Activated CD4-positive, alpha-beta memory T cell treated with anti-CD3 and anti-CD28 coated beads for 36 hours (primary cell): ENCODE measurements at regions not wholly inside any gene's neighbourhood (a gene's known extent, or its start where the extent isn't known, plus 50 kb on each side); places are given as distances from the start of the nearest gene placed in this dataset.

ENCODE experiments used
- CTCF ChIA-PET: fragments of 350-600 bp; sonication (Branson Sonifier 250); formaldehyde crosslinking; loops from one replicate; lab custom pipeline; 2021; ENCODE audit warnings: antibody characterized with exemption, inconsistent platforms; lab: Charles Lee
- POLR2A ChIA-PET: fragments of 350-600 bp; sonication (Branson Sonifier 250); formaldehyde crosslinking; loops from one replicate; lab custom pipeline; 2021; ENCODE audit warnings: antibody characterized with exemption; lab: Charles Lee
- DNase-seq: peaks from one replicate; pipeline ENCODE4 v3.0.0-alpha.2; 2020
- H3K27ac Mint-ChIP-seq: one replicate; pipeline ENCODE4 v1.8.0; 2021; ENCODE audit warnings: mixed read lengths
- H3K27me3 Mint-ChIP-seq: one replicate; pipeline ENCODE4 v1.8.0; 2021; ENCODE audit warnings: mixed read lengths
- H3K36me3 Mint-ChIP-seq: one replicate; pipeline ENCODE4 v1.8.0; 2021; ENCODE audit warnings: mixed read lengths
- H3K4me1 Mint-ChIP-seq: one replicate; pipeline ENCODE4 v1.8.0; 2021; ENCODE audit warnings: low read depth, mixed read lengths
- H3K4me3 Mint-ChIP-seq: one replicate; pipeline ENCODE4 v1.8.0; 2021; ENCODE audit warnings: mild to moderate bottlenecking, mixed read lengths
- H3K9me3 Mint-ChIP-seq: one replicate; pipeline ENCODE4 v1.8.0; 2021; ENCODE audit warnings: mixed read lengths
- intact Hi-C: fragments of 100-400 bp; cut with micrococcal nuclease; formaldehyde crosslinking; loops from one replicate; pipeline ENCODE4 v1.15.1; 2023

DNA sequence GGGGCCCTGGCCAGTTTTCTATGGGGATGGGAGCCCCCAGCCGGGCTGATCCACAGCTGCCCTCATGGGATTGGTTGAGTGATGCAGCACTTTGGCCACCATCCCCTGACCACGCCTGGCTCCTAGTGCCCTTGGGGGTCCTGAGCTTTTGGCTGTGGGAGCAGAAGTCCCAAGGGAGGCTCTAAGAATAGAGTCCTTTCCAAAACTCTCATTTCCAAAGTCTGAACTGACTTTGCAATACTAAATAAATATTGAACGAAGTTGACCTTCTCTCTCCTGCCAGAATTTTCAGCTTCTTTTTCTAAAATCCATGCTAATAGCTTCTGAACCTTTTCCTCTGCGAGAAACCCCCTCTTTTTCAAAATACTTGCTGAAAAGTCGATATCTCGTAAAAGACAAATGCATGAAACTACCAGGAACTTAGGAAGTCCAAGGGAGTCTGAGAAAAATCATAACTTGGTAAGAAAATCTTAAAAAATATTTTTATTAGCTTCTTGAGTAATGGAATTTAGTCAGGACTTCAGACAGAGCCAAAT is 62.7 kb upstream of the IGFBP3 start:
- no peak overlapping the region for H3K27ac Mint-ChIP-seq
- ChIA-PET POLR2A (no interaction called here), CTCF (no interaction called here)
- DNase-seq: no peak
- peaks cover 12% of the 10 kb centered on the region for H3K36me3 Mint-ChIP-seq
- no peak overlapping the region for H3K4me3 Mint-ChIP-seq
- no peaks in the 10 kb centered on the region for H3K27me3 Mint-ChIP-seq
- H3K9me3 Mint-ChIP-seq: peaks cover 5% of the 10 kb centered on the region
- no peaks in the 10 kb centered on the region for H3K4me1 Mint-ChIP-seq
- intact Hi-C loops: no loop called here

DNA sequence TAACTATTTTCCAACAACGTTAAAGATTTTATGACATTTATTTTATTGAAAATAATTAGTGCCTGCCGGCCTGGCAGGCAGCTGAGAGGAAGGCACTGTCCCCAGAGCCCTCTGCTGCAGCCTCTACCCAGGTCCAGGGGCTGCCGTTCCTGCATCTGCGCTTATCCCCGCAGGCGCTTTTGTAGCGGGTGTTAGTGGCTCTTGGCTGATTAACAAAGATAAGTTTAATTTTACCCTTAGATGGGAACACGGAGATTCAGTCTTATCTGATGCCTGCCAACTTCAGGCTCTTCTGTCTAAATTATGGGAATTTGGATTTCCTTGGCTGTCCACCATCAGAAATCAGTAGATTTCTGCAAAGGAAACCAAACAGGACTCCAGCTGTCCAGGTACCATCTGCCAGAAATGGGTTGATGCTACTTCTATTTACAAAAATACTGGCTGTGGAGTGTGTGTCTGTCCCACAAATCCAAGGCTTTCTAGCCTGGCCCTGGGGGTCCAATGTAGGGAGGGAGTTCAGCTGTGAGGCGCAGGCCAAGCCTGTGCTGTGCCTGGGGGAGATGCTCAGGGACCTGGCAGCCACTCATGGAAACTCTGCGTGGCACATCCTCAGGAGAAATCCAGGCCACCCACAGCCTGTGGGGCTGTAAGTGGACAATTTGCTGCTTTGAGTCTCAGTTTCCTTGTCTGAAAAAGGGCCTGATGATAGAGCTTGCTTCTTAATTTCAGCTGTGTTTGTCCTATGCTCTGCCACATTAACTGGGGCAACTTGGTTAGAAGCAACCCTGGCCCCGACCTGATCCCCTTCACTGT is 62.0 kb upstream of the IGFBP3 start:
- Mint-ChIP-seq H3K36me3 (peaks cover 12% of the 10 kb centered on the region), H3K4me1 (peaks cover 5% of the 10 kb centered on the region), H3K9me3 (peaks cover 5% of the 10 kb centered on the region), H3K4me3 (no peak overlapping the region), H3K27ac (no peak overlapping the region), H3K27me3 (no peaks in the 10 kb centered on the region)
- DNase-seq: no peak
- intact Hi-C loops: no loop called here
- POLR2A ChIA-PET: no interaction called here
- CTCF ChIA-PET: no interaction called here

DNA sequence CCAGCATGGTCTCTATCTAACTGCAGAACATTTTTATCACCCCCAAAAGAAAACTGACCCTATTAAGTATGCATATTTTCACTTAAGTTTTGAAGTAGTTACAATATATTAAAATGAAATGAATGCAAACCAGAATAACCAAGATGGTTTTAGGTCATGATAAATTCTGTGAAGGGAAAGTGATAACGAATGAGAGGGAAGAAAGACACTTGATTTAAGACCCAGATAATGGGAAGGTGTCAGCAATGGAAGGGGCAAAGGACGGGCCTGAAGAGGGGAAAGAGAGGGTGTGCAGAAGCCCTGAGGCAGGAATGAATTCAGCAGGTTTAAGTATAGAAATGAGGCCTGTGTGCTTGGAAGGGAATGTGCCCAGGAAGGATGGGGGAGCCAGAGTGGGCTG is 61.1 kb upstream of the IGFBP3 start:
- H3K4me3 Mint-ChIP-seq: no peak overlapping the region
- H3K9me3 Mint-ChIP-seq: peaks cover 5% of the 10 kb centered on the region
- POLR2A ChIA-PET: no interaction called here
- CTCF ChIA-PET: no interaction called here
- no peak overlapping the region for H3K27ac Mint-ChIP-seq
- H3K27me3 Mint-ChIP-seq: no peaks in the 10 kb centered on the region
- peaks cover 12% of the 10 kb centered on the region for H3K36me3 Mint-ChIP-seq
- no peak for DNase-seq
- H3K4me1 Mint-ChIP-seq: peaks cover 10% of the 10 kb centered on the region
- intact Hi-C loops: no loop called here

DNA sequence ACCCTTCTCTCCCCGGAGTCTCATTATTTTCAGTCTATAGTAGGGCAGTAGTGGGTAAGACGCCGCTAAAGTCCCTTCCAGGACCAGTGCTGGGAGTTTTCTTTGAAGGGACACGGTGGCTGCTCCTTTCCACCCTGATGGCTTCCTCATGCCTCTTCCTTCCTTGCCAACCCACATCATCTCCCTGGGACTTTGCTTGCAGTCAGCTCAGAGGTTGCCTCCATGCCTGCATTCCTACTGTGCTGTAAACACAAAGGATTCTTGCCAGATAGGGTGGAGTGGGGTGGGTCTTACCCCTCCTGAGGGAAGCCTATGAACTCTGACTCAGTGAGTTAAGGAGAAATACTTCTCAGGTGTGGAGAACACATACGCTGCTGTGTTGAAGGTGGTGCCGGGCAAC is 59.9 kb upstream of the IGFBP3 start:
- Mint-ChIP-seq H3K27ac (no peak overlapping the region), H3K9me3 (peaks cover 5% of the 10 kb centered on the region), H3K4me3 (no peak overlapping the region), H3K4me1 (peaks cover 10% of the 10 kb centered on the region), H3K36me3 (peaks cover 12% of the 10 kb centered on the region), H3K27me3 (no peaks in the 10 kb centered on the region)
- ChIA-PET CTCF (no interaction called here), POLR2A (no interaction called here)
- no peak for DNase-seq
- intact Hi-C loops: no loop called here

DNA sequence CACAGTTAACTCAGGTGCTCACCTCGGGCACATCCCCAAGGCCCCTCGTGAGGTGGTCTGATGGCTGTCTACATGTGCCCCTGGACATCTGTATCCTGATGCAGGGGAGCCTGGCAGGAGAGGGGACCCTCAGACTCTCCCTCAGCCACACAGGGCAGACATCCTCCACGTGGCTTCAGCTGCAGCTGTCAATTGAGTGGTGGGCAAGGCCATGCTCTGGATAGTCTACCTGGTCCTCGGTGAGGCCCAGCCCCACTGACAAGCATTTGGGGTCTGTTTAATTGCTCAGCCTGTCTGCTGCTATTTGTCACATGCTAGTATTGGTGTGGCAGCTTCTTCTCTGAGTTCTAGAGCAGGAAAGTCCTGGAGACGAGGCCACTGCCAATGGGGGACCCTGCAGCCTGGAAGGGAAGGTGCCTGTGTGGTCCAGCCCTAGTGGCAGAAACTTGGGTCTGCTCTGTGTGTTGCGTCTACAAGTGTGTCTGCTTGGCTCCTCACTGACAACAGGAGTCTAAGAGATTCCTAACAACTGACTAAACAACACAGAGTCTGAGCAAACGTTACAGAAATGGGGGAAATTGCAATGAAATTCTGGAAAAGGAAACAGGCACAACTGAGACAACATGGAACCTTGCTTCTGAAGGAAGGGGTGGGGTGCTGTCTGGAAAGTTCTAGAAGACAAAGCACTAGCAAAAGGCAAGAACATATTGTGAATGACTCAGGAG is 59.3 kb upstream of the IGFBP3 start:
- Mint-ChIP-seq H3K9me3 (peaks cover 5% of the 10 kb centered on the region), H3K27ac (no peak overlapping the region), H3K4me3 (no peak overlapping the region), H3K4me1 (peaks cover 10% of the 10 kb centered on the region), H3K27me3 (no peaks in the 10 kb centered on the region), H3K36me3 (peaks cover 12% of the 10 kb centered on the region)
- ChIA-PET POLR2A (no interaction called here), CTCF (no interaction called here)
- intact Hi-C loops: no loop called here
- DNase-seq: no peak

DNA sequence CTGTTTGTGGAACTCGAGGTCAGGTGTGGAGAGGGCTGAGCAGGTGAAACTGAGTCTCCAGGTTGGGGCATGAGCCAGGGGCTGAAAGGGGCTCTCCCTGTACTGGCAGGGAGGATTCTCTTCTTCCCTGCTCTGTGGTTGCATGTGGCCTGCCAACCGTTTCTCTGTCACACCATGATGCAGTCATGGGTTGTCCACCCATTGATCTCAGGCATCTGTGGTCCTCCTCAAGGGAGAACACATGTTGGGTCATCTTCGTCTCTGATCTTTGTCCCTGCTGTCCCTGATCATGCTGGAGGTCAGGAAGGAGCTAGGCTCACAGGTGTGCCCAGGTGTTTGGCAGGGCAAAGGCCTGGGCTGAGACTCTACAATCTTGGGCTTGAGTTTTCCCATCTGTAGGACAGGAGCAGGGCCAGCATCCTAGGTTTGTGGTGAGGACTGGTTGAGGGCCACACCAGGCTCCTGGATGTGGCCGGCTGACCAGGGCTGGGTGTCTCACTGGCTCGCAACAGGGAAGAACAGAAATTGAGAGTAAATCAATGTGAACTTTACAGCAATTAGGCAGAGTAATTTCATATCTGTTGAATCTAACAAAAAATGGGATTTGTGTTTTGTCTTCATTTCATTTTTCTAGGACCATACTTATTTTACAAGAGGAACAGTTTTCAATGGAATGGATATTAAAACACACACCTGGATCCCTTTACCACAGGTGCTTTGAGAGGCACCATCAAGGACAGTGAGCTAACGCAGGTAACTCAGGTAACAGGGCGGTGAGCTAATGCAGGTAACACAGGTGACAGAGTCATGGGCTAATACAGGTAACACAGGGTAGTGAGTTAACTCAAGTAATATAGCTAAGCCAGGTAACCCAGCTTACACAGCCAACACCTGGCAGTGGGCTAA is 58.5 kb upstream of the IGFBP3 start:
- Mint-ChIP-seq H3K27me3 (no peaks in the 10 kb centered on the region), H3K36me3 (peaks cover 12% of the 10 kb centered on the region), H3K4me3 (no peak overlapping the region), H3K9me3 (peaks cover 5% of the 10 kb centered on the region), H3K27ac (no peak overlapping the region), H3K4me1 (peaks cover 10% of the 10 kb centered on the region)
- intact Hi-C loops: loop anchor here (2.0 kb wide), 1 partner anchor 39 kb away; no protein-coding TSS in a partner anchor
- ChIA-PET CTCF (no interaction called here), POLR2A (no interaction called here)
- no peak for DNase-seq

DNA sequence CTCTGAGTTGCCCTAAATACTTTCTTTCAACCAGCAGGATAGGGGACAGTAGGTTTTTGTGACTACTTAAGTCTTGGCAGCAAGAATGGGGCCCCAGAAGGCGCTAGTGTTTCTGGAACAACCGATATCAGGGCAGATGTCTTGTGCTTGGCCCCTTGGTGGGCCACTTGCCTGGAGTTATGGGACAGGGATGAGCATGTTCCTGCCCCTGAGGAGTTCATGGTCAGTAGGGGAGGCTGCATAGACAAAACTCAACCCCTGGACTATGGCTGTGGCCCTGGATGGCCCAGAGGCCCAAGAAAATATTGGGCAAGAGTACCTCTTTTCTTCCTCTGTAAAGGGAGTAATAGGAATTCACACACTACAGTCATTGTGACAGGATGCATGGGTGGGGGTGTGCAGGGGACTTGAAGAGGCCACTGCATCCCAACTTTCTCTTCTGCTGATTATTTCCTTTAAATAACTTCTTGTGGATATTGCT is 57.7 kb upstream of the IGFBP3 start:
- Mint-ChIP-seq H3K9me3 (peaks cover 5% of the 10 kb centered on the region), H3K36me3 (peaks cover 12% of the 10 kb centered on the region), H3K4me3 (no peak overlapping the region), H3K27ac (no peak overlapping the region), H3K27me3 (no peaks in the 10 kb centered on the region), H3K4me1 (peaks cover 10% of the 10 kb centered on the region)
- ChIA-PET POLR2A (interaction anchor here (0.6 kb wide), 1 partner anchor 38 kb away, joined by 3 read pairs; no protein-coding TSS in a partner anchor), CTCF (no interaction called here)
- no peak for DNase-seq
- intact Hi-C loops: loop anchor here (2.0 kb wide), 1 partner anchor 38 kb away; no protein-coding TSS in a partner anchor

DNA sequence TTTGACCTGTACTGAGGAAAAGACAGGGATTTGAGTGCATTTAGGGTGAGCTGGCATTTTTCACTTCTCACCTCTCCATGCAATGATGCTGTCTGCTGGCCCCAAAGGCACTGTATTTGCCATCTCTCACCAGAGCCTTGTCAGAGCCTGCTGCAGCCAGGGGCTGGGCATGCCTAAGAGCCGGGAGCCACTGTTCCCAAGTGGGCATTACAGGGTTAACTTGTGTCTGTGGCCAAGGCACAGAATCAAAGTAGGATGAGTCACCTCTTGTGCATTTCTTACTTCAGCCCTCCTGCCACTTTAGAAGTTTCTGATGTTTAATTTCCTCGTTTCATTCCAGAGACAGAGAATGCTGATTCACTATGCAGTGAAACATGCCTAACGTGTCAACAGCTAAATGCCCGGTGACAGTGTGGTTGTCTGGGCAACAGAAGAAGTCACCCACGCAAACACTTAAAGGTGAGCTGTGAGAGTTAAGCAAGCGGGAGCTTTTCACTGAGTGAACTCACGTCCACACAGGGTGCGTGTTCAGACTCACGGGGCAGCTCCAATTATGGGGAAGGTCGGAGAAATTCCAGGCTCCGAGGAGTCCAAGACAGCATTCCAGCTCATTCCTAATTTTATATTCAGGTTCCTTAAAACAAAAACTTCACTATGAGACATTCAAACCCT is 57.1 kb upstream of the IGFBP3 start:
- H3K27me3 Mint-ChIP-seq: no peaks in the 10 kb centered on the region
- no peak overlapping the region for H3K4me3 Mint-ChIP-seq
- peaks cover 10% of the 10 kb centered on the region for H3K4me1 Mint-ChIP-seq
- H3K27ac Mint-ChIP-seq: no peak overlapping the region
- CTCF ChIA-PET: no interaction called here
- peaks cover 12% of the 10 kb centered on the region for H3K36me3 Mint-ChIP-seq
- peak; percentile 56 for DNase-seq
- peaks cover 5% of the 10 kb centered on the region for H3K9me3 Mint-ChIP-seq
- POLR2A ChIA-PET: interaction anchor here (0.6 kb wide), 1 partner anchor 38 kb away, joined by 3 read pairs; no protein-coding TSS in a partner anchor
- intact Hi-C loops: loop anchor here (2.0 kb wide), 1 partner anchor 37 kb away; no protein-coding TSS in a partner anchor

DNA sequence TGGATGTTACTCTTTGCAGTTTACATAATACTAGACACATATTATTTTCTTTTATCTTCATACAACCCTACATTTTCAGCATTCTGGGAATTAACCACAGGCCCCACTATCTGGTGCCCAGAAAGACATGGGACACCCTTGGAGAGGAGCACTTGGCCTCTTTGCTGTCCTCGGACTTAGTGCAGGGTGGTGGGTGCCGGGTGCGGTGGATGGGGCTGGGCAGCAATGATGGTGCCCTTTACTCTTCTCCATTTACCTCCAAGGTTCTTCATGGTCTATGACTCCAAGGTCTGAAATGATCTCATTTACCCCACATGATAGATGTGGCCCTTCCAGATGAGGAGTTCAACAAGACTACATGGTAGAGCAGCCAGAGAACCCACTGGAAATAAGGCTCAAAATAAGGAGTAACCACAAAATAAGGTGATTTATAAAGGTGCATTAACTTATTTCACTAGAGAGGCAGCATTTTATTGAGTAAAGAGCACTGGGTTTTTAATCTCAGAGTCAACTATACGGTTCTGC is 56.2 kb upstream of the IGFBP3 start:
- Mint-ChIP-seq H3K4me3 (no peak overlapping the region), H3K27ac (no peak overlapping the region), H3K9me3 (peaks cover 4% of the 10 kb centered on the region), H3K27me3 (no peaks in the 10 kb centered on the region), H3K4me1 (peaks cover 10% of the 10 kb centered on the region), H3K36me3 (peaks cover 12% of the 10 kb centered on the region)
- CTCF ChIA-PET: no interaction called here
- intact Hi-C loops: no loop called here
- POLR2A ChIA-PET: no interaction called here
- no peak for DNase-seq

DNA sequence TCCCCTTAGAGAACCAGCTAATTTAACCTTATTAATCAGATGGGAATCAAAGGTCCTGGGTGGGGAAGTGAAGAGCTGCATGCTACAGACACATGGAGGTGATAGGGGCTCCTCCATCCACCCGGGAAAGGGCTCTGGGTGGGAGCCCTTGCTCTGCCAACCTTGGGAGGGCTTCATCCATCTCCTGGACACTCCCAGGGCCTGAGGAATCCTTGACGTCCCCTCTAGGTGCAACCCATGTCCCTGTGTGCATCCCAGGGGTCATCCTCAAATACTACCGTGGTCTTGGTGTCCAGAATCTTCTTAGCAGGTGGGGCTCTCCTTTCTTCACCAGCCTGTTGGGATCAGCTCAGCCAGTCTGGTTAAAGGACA is 55.4 kb upstream of the IGFBP3 start:
- Mint-ChIP-seq H3K36me3 (peaks cover 12% of the 10 kb centered on the region), H3K27me3 (no peaks in the 10 kb centered on the region), H3K27ac (no peak overlapping the region), H3K4me1 (peaks cover 10% of the 10 kb centered on the region), H3K9me3 (no peaks in the 10 kb centered on the region), H3K4me3 (no peak overlapping the region)
- POLR2A ChIA-PET: no interaction called here
- DNase-seq: no peak
- CTCF ChIA-PET: no interaction called here
- intact Hi-C loops: no loop called here

DNA sequence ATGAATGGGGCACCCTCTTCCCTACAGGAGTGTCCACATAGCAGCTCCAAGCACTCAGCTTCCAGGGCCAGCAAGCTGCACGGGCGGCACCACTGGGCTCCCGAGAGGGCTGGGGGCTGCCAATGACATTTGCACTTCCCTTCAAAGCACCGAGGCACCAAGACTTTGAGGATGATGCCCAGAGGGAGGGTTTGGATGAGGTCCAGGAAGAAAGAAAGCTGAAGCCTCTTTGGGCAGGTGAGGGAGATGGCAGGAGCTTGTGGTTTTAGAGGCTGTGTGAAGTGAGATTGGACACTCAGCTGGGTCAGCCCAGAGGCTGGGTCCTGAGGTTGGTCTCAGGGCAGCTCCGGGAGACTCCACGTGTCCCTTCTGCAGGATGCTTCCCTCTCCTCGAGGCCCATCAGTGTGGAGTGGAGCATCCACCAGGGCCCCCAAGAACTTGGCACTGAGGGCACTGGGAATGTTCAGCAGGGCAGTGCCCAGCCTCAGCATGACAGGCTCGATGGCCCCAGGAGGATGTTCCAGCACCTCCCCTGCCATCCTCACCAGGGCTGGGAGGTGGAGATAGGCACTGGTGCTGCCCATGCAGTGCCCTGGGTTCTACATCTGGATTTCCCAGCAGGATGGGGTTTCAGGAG is 54.9 kb upstream of the IGFBP3 start:
- no peak overlapping the region for H3K4me3 Mint-ChIP-seq
- H3K36me3 Mint-ChIP-seq: peaks cover 9% of the 10 kb centered on the region
- no peaks in the 10 kb centered on the region for H3K27me3 Mint-ChIP-seq
- intact Hi-C loops: no loop called here
- H3K9me3 Mint-ChIP-seq: no peaks in the 10 kb centered on the region
- CTCF ChIA-PET: no interaction called here
- peaks cover 10% of the 10 kb centered on the region for H3K4me1 Mint-ChIP-seq
- POLR2A ChIA-PET: no interaction called here
- no peak overlapping the region for H3K27ac Mint-ChIP-seq
- DNase-seq: no peak
